SU-DHL-6 (cell line): ENCODE measurements at regions not wholly inside any gene's neighbourhood (a gene's known extent, or its start where the extent isn't known, plus 50 kb on each side); places are given as distances from the start of the nearest gene placed in this dataset.

Experiments used
- CTCF ChIP-seq: fragments of 200-600 bp; sonication (generic); IDR thresholded peaks from one replicate; pipeline ENCODE4 v1.5.1; 2017; ENCODE audit warnings: antibody characterized with exemption, mild to moderate bottlenecking, low read length, moderate library complexity; ENCODE audit not compliant: insufficient read depth, poor library complexity, severe bottlenecking
- EZH2phosphoT487 ChIP-seq: fragments of 200-600 bp; sonication (generic), shearing (Covaris generic); conservative IDR thresholded peaks from 2 replicates; pipeline ENCODE4 v1.6.1; 2018; ENCODE audit warnings: mild to moderate bottlenecking, antibody characterized with exemption, low read length, moderate library complexity, mixed read lengths

GRCh38 chr5:54667136-54667535 lies 149.6 kb downstream of the SNX18 start:
- TF ChIP-seq CTCF (no peak), EZH2phosphoT487 (no peak)
